ENCODE measurements at regions not wholly inside any gene's neighbourhood (a gene's known extent, or its start where the extent isn't known, plus 50 kb on each side); places are given as distances from the start of the nearest gene placed in this dataset.

DNA sequence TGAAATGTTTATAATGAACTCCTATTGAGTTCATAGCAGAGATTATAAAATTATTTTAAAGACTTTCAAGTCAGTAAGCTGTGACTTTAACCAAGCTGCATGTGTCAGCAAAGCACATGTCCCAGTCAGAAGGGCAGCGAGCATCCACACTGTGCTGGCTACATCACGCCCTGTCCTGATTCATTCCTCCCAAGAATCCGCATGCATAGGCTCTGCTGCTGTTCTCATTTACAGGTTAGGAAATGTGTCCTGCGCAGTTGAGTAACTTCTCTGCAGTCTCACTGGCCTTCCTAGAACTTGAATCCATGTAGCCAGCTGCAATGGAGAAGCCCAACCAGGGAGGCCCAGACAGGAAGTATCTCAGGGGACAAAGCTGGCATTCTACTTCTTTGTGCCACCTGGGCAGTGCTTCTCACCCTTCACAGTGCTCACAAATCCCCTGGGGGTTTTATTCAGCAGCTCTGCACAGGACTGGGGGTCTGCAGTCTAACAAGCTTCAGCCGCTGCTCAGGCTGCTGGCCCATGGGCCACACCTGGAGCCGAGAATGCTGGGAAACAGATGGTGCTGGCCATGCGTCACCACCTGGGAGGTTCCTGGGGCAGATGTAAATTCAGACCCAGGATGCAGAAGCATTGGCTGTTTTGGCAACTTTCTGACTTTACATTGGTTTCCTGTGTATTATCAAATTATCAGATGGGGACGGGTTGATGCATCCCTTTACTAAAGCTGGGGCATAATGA, 192.8 kb upstream of the GDF10 start:
- TF ChIP-seq, protein P1, sequence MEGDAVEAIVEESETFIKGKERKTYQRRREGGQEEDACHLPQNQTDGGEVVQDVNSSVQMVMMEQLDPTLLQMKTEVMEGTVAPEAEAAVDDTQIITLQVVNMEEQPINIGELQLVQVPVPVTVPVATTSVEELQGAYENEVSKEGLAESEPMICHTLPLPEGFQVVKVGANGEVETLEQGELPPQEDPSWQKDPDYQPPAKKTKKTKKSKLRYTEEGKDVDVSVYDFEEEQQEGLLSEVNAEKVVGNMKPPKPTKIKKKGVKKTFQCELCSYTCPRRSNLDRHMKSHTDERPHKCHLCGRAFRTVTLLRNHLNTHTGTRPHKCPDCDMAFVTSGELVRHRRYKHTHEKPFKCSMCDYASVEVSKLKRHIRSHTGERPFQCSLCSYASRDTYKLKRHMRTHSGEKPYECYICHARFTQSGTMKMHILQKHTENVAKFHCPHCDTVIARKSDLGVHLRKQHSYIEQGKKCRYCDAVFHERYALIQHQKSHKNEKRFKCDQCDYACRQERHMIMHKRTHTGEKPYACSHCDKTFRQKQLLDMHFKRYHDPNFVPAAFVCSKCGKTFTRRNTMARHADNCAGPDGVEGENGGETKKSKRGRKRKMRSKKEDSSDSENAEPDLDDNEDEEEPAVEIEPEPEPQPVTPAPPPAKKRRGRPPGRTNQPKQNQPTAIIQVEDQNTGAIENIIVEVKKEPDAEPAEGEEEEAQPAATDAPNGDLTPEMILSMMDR (IDR thresholded peaks at IDR 0.05), result no peak
- TF ChIP-seq POLR2AphosphoS5 (IDR thresholded peaks at IDR 0.05) (no peak), EP300 (IDR thresholded peaks at IDR 0.05) (no peak), POLR2A (IDR thresholded peaks at IDR 0.05) (no peak)
